ENCODE measurements at regions not wholly inside any gene's neighbourhood (a gene's known extent, or its start where the extent isn't known, plus 50 kb on each side); places are given as distances from the start of the nearest gene placed in this dataset.

- TF ChIP-seq CTCF (conservative IDR thresholded peaks at IDR 0.05; ENCODE audit: low read depth, low read length): 0 out of 2 replicates have a peak, but pooled peaks have one; percentile 9
- no peak for TF ChIP-seq EZH2 (IDR thresholded peaks at IDR 0.05; ENCODE audit: borderline replicate concordance, low read depth, low read length, poor library complexity, severe bottlenecking)
Observed at GRCh38 chr6:78436335-78436734, 431.0 kb upstream of the IRAK1BP1 start.
